Mesenchymal stem cell (in vitro differentiated cells and primary cell): ENCODE measurements at regions not wholly inside any gene's neighbourhood (a gene's known extent, or its start where the extent isn't known, plus 50 kb on each side); places are given as distances from the start of the nearest gene placed in this dataset.
A peak's percentile ranks its signal among the peaks of the same experiment; 100 is the strongest.

Experiments
- DNase-seq: peaks from one replicate; pipeline ENCODE4 v3.0.0-alpha.2; 2013
- H2AFZ ChIP-seq: one replicate; pipeline ENCODE4 v1.6.1; 2013; ENCODE audit warnings: low read depth, mild to moderate bottlenecking, control low read depth, inconsistent platforms, low read length, moderate library complexity
- H2AK5ac ChIP-seq: 2 replicates; pipeline ENCODE4 v1.6.1; 2013; ENCODE audit warnings: low read length, moderate library complexity, mild to moderate bottlenecking, inconsistent platforms; ENCODE audit not compliant: severe bottlenecking
- H2BK120ac ChIP-seq: one replicate; pipeline ENCODE4 v1.6.1; 2013; ENCODE audit warnings: low read depth, mild to moderate bottlenecking, inconsistent platforms, low read length, moderate library complexity
- H2BK12ac ChIP-seq, 2 experiments: one replicate each; pipeline ENCODE4 v1.6.1; 2013; ENCODE audit warnings: inconsistent platforms in 2 of 2, low read length in 2 of 2, mild to moderate bottlenecking in 2 of 2, moderate library complexity in 2 of 2, control low read depth in 1 of 2
- H2BK15ac ChIP-seq: one replicate; pipeline ENCODE4 v1.6.1; 2013; ENCODE audit warnings: mild to moderate bottlenecking, low read depth, inconsistent platforms; ENCODE audit not compliant: poor library complexity, severe bottlenecking
- H2BK5ac ChIP-seq: 2 replicates; pipeline ENCODE4 v1.6.1; 2013; ENCODE audit warnings: low read depth, mild to moderate bottlenecking, low read length, control low read depth, inconsistent platforms; ENCODE audit not compliant: poor library complexity, severe bottlenecking
- H3K14ac ChIP-seq, 2 experiments: one replicate each; pipeline ENCODE4 v1.6.1; 2013; ENCODE audit warnings: inconsistent platforms in 2 of 2, low read length in 2 of 2, control low read depth in 1 of 2, mild to moderate bottlenecking in 1 of 2, moderate library complexity in 1 of 2
- H3K18ac ChIP-seq, 2 experiments: one replicate each; pipeline ENCODE4 v1.6.1; 2013; ENCODE audit warnings: inconsistent platforms in 2 of 2, low read length in 2 of 2, control low read depth in 1 of 2, low read depth in 1 of 2, mild to moderate bottlenecking in 1 of 2
- H3K23ac ChIP-seq, 2 experiments: one replicate each; pipeline ENCODE4 v1.6.1; 2013; ENCODE audit warnings: inconsistent platforms in 2 of 2, low read length in 2 of 2, mild to moderate bottlenecking in 2 of 2, moderate library complexity in 2 of 2, control low read depth in 1 of 2
- H3K27ac ChIP-seq: 2 replicates; pipeline ENCODE4 v1.5.1; 2013; ENCODE audit warnings: mild to moderate bottlenecking, moderate library complexity, low read length, control low read depth, inconsistent platforms; ENCODE audit not compliant: poor library complexity, severe bottlenecking
- H3K27me3 ChIP-seq, 2 experiments: 2 replicates each; pipeline versions ENCODE4 v1.6.1 to v1.7.0; 2013; ENCODE audit warnings: low read length in 2 of 2, mild to moderate bottlenecking in 2 of 2, moderate library complexity in 2 of 2, control low read depth in 1 of 2, inconsistent platforms in 1 of 2; ENCODE audit not compliant: control insufficient read depth in 1 of 2, insufficient read depth in 1 of 2
- H3K36me3 ChIP-seq, 2 experiments: 2 replicates each; pipeline versions ENCODE4 v1.6.1 to v1.7.0; 2013; ENCODE audit warnings: low read length in 2 of 2, control low read depth in 1 of 2, inconsistent platforms in 1 of 2, low read depth in 1 of 2, mild to moderate bottlenecking in 1 of 2; ENCODE audit not compliant: insufficient read depth in 2 of 2, control insufficient read depth in 1 of 2
- H3K4ac ChIP-seq, 2 experiments: one replicate each; pipeline ENCODE4 v1.6.1; 2013; ENCODE audit warnings: inconsistent platforms in 2 of 2, low read length in 2 of 2, mild to moderate bottlenecking in 2 of 2, moderate library complexity in 2 of 2, control low read depth in 1 of 2, low read depth in 1 of 2
- H3K4me1 ChIP-seq: 2 replicates; pipeline ENCODE4 v1.6.1; 2013; ENCODE audit warnings: low read depth, low read length, control low read depth; ENCODE audit not compliant: control insufficient read depth, insufficient read depth
- H3K4me2 ChIP-seq: 2 replicates; pipeline ENCODE4 v1.6.1; 2013; ENCODE audit warnings: low read length, mild to moderate bottlenecking, inconsistent platforms; ENCODE audit not compliant: poor library complexity, severe bottlenecking
- H3K4me3 ChIP-seq, 2 experiments: 2 replicates each; pipeline versions ENCODE4 v1.5.1 to v1.7.0; 2013; ENCODE audit warnings: low read length in 2 of 2, mild to moderate bottlenecking in 2 of 2, control low read depth in 1 of 2, low read depth in 1 of 2; ENCODE audit not compliant: insufficient read depth in 1 of 2
- H3K79me1 ChIP-seq: replicated peaks from 2 replicates; pipeline ENCODE4 v1.6.1; 2013; ENCODE audit warnings: mild to moderate bottlenecking, control low read depth, low read length, inconsistent platforms; ENCODE audit not compliant: poor library complexity, severe bottlenecking
- H3K9ac ChIP-seq: 2 replicates; pipeline ENCODE4 v1.7.0; 2013; ENCODE audit warnings: mild to moderate bottlenecking, low read length, moderate library complexity
- H3K9me3 ChIP-seq: 2 replicates; pipeline ENCODE4 v1.7.0; 2013; ENCODE audit warnings: mild to moderate bottlenecking, low read length; ENCODE audit not compliant: control insufficient read depth
- H4K8ac ChIP-seq: one replicate; pipeline ENCODE4 v1.6.1; 2013; ENCODE audit warnings: inconsistent platforms, mild to moderate bottlenecking, low read length, moderate library complexity
- H4K91ac ChIP-seq: one replicate; pipeline ENCODE4 v1.6.1; 2013; ENCODE audit warnings: mild to moderate bottlenecking, low read length, inconsistent platforms
- WGBS: methylation state at CpG from one replicate; pipeline ENCODE4 v1.1.7; 2013; ENCODE audit warnings: mixed read lengths; 5-methylcytosine and 5-hydroxymethylcytosine counted together

DNA sequence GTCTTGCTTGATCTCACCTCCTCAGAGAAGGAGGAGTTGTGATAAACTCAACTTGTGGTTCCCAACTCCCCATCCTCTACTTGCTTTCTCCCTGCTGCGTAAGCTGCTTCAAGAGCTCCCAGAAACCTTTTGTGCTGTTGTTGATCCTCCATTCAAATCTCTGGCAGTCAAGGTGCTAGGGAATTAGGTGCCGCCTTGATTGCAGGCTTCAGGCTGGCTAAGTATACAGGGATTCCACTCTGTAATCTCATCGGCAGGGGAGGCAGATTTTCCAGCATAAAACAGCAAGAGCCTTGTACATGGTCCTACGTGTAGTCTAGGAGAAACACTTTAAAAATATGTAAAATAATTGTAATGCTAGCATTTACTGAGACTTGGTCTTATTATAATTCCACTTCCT, 116.2 kb upstream of the DDX18 start:
- no peak for DNase-seq
- no peak overlapping the region for H2BK15ac ChIP-seq
- no peak overlapping the region for H3K27ac ChIP-seq
- no peak overlapping the region for H3K4me2 ChIP-seq
- WGBS: 94% methylated on average over 3 of the region's 4 CpGs
- H3K9me3 ChIP-seq: no peaks in the 10 kb centered on the region
- no peak overlapping the region for H3K4ac ChIP-seq
- no peak overlapping the region for H2AK5ac ChIP-seq
- H2BK12ac ChIP-seq: no peak overlapping the region
- H2BK120ac ChIP-seq: no peak overlapping the region
- H3K36me3 ChIP-seq: no peaks in the 10 kb centered on the region
- no peaks in the 10 kb centered on the region for H3K4me1 ChIP-seq
- no peak overlapping the region for H3K23ac ChIP-seq
- no peak overlapping the region for H3K18ac ChIP-seq
- no peaks in the 10 kb centered on the region for H3K79me1 ChIP-seq
- H2BK5ac ChIP-seq: no peak overlapping the region
- H3K27me3 ChIP-seq: no peaks in the 10 kb centered on the region
- H3K14ac ChIP-seq: no peak overlapping the region
- no peak overlapping the region for H4K8ac ChIP-seq
- no peak overlapping the region for H3K9ac ChIP-seq
- H4K91ac ChIP-seq: no peak overlapping the region
- H2AFZ ChIP-seq: no peak overlapping the region
- H3K4me3 ChIP-seq: no peak overlapping the region

- 11% methylated on average over 1 of the region's 4 CpGs for WGBS
- H4K8ac ChIP-seq: no peak overlapping the region
Measured at GRCh38 chr2:117698819-117699218, 115.7 kb upstream of the DDX18 start.

GRCh38 chr2:117700471-117700870, 114.0 kb upstream of the DDX18 start:
- no peak overlapping the region for H4K91ac ChIP-seq
- no peaks in the 10 kb centered on the region for H3K79me1 ChIP-seq
- no peak overlapping the region for H3K4me2 ChIP-seq
- no peak for DNase-seq
- no peak overlapping the region for H3K27ac ChIP-seq
- no peaks in the 10 kb centered on the region for H3K9me3 ChIP-seq
- no peak overlapping the region for H3K4me3 ChIP-seq
- H3K9ac ChIP-seq: no peak overlapping the region
- H2BK5ac ChIP-seq: no peak overlapping the region
- 45% methylated on average over 1 of the region's 2 CpGs for WGBS
- H2BK15ac ChIP-seq: no peak overlapping the region
- H2AFZ ChIP-seq: no peak overlapping the region
- no peak overlapping the region for H2BK12ac ChIP-seq
- H3K4ac ChIP-seq: no peak overlapping the region
- H4K8ac ChIP-seq: no peak overlapping the region
- H3K27me3 ChIP-seq: no peaks in the 10 kb centered on the region
- no peak overlapping the region for H3K14ac ChIP-seq
- H3K23ac ChIP-seq: no peak overlapping the region
- no peak overlapping the region for H2BK120ac ChIP-seq
- H3K18ac ChIP-seq: no peak overlapping the region
- no peaks in the 10 kb centered on the region for H3K36me3 ChIP-seq
- H2AK5ac ChIP-seq: no peak overlapping the region
- H3K4me1 ChIP-seq: no peaks in the 10 kb centered on the region

More at GRCh38 chr2:117698819-117699218, 115.7 kb upstream of the DDX18 start:
- H3K9ac ChIP-seq: no peak overlapping the region
- H3K4ac ChIP-seq: no peak overlapping the region
- DNase-seq: no peak
- H3K9me3 ChIP-seq: no peaks in the 10 kb centered on the region
- no peak overlapping the region for H3K4me3 ChIP-seq
- no peaks in the 10 kb centered on the region for H3K79me1 ChIP-seq
- H4K91ac ChIP-seq: no peak overlapping the region
- H2BK12ac ChIP-seq: no peak overlapping the region
- no peak overlapping the region for H2BK5ac ChIP-seq
- no peaks in the 10 kb centered on the region for H3K27me3 ChIP-seq
- H3K18ac ChIP-seq: no peak overlapping the region
- H2AFZ ChIP-seq: no peak overlapping the region
- no peak overlapping the region for H3K23ac ChIP-seq
- no peak overlapping the region for H2AK5ac ChIP-seq
- no peak overlapping the region for H3K4me2 ChIP-seq
- no peak overlapping the region for H2BK120ac ChIP-seq
- no peak overlapping the region for H3K14ac ChIP-seq
- no peak overlapping the region for H2BK15ac ChIP-seq
- H3K36me3 ChIP-seq: no peaks in the 10 kb centered on the region
- no peaks in the 10 kb centered on the region for H3K4me1 ChIP-seq
- no peak overlapping the region for H3K27ac ChIP-seq

DNA sequence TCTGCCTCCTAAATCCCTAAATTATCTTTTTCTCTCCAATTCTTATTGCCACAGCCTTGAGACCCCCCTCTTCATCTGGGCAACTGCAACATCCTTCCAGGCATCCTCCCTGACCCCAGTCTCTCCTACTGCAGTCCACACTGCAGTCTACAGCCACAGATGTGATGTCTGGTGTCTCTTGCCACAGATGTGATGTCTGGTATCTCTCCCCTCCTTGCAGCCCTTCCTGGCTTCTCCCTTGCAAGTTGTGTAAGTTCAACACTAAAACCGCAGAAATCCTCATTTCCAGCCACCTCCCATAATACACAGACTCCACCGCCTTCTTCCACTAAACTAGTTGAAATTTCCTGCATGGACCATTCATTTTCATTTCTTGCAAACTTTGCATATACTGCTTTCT, 113.1 kb upstream of the DDX18 start:
- H3K4me1 ChIP-seq: no peaks in the 10 kb centered on the region
- DNase-seq: no peak

More for the DNA sequence above, 113.1 kb upstream of the DDX18 start:
- H4K91ac ChIP-seq: no peak overlapping the region
- H2BK120ac ChIP-seq: no peak overlapping the region
- no peaks in the 10 kb centered on the region for H3K79me1 ChIP-seq
- no peaks in the 10 kb centered on the region for H3K36me3 ChIP-seq
- H3K4me3 ChIP-seq: no peak overlapping the region
- H3K23ac ChIP-seq: no peak overlapping the region
- H2BK5ac ChIP-seq: no peak overlapping the region
- H3K27ac ChIP-seq: no peak overlapping the region
- H3K4ac ChIP-seq: no peak overlapping the region
- no peak overlapping the region for H3K4me2 ChIP-seq
- no peaks in the 10 kb centered on the region for H3K9me3 ChIP-seq
- H4K8ac ChIP-seq: no peak overlapping the region
- no peak overlapping the region for H3K9ac ChIP-seq
- no peak overlapping the region for H3K14ac ChIP-seq
- 72% methylated on average over 2 of the region's 2 CpGs for WGBS
- H2BK12ac ChIP-seq: no peak overlapping the region
- H2AFZ ChIP-seq: no peak overlapping the region
- no peak overlapping the region for H2AK5ac ChIP-seq
- peak overlapping the region in 1 of 2 experiments; percentile 8 for H3K18ac ChIP-seq
- no peaks in the 10 kb centered on the region for H3K27me3 ChIP-seq
- H2BK15ac ChIP-seq: no peak overlapping the region
